Erythroblast (primary cell): ENCODE measurements at regions not wholly inside any gene's neighbourhood (a gene's known extent, or its start where the extent isn't known, plus 50 kb on each side); places are given as distances from the start of the nearest gene placed in this dataset.

Source experiments
- GATA1 ChIP-seq: IDR thresholded peaks from 2 replicates; pipeline ENCODE4 v1.6.1; 2011; ENCODE audit warnings: low read depth, mild to moderate bottlenecking, control low read depth, low read length, moderate library complexity
- POLR2A ChIP-seq: IDR thresholded peaks from 2 replicates; pipeline ENCODE4 v1.6.1; 2011; ENCODE audit warnings: mild to moderate bottlenecking, low read length

- no peak for TF ChIP-seq POLR2A
- no peak for TF ChIP-seq GATA1
Observed at GRCh38 chr16:62929593-62929992, 893.4 kb upstream of the CDH8 start.
